Esophagus muscularis mucosa (tissue), 4 donors: ENCODE measurements at regions not wholly inside any gene's neighbourhood (a gene's known extent, or its start where the extent isn't known, plus 50 kb on each side); places are given as distances from the start of the nearest gene placed in this dataset.

Source experiments
- DNase-seq: peaks from one replicate; pipeline ENCODE4 v3.0.0-alpha.2; 2017; ENCODE audit errors: extremely low spot score
- H3K27ac ChIP-seq, 4 donors: fragments of 200-600 bp; sonication (generic); replicated peaks in 1 of 4; 1 replicate in 3 of 4; 2 replicates in 1 of 4; pipeline ENCODE4 v1.5.1; 2016 to 2019; ENCODE audit warnings: mild to moderate bottlenecking in 1 of 4
- H3K27me3 ChIP-seq, 4 donors: fragments of 200-600 bp; sonication (generic); one replicate each; pipeline versions ENCODE4 v1.5.1 to v1.6.0; 2016 to 2019
- H3K36me3 ChIP-seq, 4 donors: fragments of 200-600 bp; sonication (generic); one replicate each; pipeline ENCODE4 v1.5.1; 2016 to 2019
- H3K4me1 ChIP-seq, 4 donors: fragments of 200-600 bp; sonication (generic); one replicate each; pipeline ENCODE4 v1.5.1; 2016 to 2019
- H3K4me3 ChIP-seq, 4 donors: fragments of 200-600 bp; sonication (generic); 1 replicate in 2 of 4; 2 replicates in 2 of 4; pipeline ENCODE4 v1.5.1; 2016 to 2019; ENCODE audit warnings: mild to moderate bottlenecking in 4 of 4, moderate library complexity in 1 of 4
- H3K9me3 ChIP-seq, 4 donors: fragments of 200-600 bp; sonication (generic); 1 replicate in 3 of 4; 2 replicates in 1 of 4; pipeline ENCODE4 v1.5.1; 2016 to 2019
- EP300 ChIP-seq: sonication (generic); formaldehyde crosslinking; IDR thresholded peaks from one replicate; pipeline ENCODE4 v1.6.1; 2017; ENCODE audit warnings: antibody characterized with exemption
- POLR2A ChIP-seq: fragments of 450-650 bp; IDR thresholded peaks from one replicate; pipeline ENCODE4 v1.6.1; 2017; ENCODE audit warnings: antibody characterized with exemption, moderate library complexity, mild to moderate bottlenecking, low read depth
- POLR2AphosphoS5 ChIP-seq, 2 donors: sonication (generic); formaldehyde crosslinking; IDR thresholded peaks; one replicate each; pipeline ENCODE4 v1.6.1; 2017; ENCODE audit warnings: antibody characterized with exemption in 2 of 2
- WGBS: methylation state at CpG from one replicate; pipeline ENCODE4 v1.1.5; 2018; 5-methylcytosine and 5-hydroxymethylcytosine counted together
- intact Hi-C: fragments of 100-400 bp; cut with DNase I; formaldehyde crosslinking; loops from one replicate; pipeline ENCODE4 v1.15.1; 2023
- TF ChIP-seq, protein P1 (sequence below), 3 experiments: fragments of 200-600 bp in 2 of 3; fragments of 450-650 bp in 1 of 3; sonication (generic) in 2 of 3; IDR thresholded peaks; one replicate each; pipeline ENCODE4 v1.5.1; 2017 to 2019; ENCODE audit warnings: antibody characterized with exemption in 3 of 3, mild to moderate bottlenecking in 2 of 3, moderate library complexity in 1 of 3

DNA sequence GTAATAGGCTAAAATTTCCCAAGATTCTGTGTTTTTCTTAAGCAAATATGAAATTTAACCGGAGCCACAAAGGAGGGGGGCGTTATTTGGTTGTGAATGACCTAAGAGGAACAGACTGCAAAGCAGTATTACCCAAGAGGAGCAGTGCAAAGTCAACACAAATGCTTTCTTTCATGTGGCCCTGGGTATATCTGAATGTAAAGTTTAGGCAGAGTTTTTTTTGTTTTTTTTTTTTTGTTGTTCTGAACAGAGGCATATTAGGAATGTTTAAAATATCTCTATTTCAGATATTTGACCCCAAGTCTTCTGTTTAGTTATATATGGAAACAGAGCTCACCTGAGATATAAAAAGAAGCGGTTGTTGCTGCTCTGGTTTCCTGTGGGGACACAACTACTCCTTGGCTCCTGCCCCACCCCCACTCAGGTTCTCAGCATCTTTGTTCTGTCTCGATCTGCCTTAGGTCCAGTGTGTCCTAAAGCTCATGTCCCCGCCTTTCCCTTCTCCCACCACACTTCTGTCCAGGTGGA lies 220.7 kb downstream of the RFC3 start:
- H3K27ac ChIP-seq = no peak overlapping the region
- no peak overlapping the region for H3K4me3 ChIP-seq
- no peak for DNase-seq
- no peaks in the 10 kb centered on the region for H3K36me3 ChIP-seq
- H3K27me3 ChIP-seq = no peaks in the 10 kb centered on the region
- no peaks in the 10 kb centered on the region for H3K9me3 ChIP-seq
- H3K4me1 ChIP-seq = no peaks in the 10 kb centered on the region
- intact Hi-C loops = no loop called here
- TF ChIP-seq POLR2AphosphoS5 (IDR thresholded peaks at IDR 0.05) (no peak), EP300 (no peak), POLR2A (no peak)
- TF ChIP-seq, protein P1, sequence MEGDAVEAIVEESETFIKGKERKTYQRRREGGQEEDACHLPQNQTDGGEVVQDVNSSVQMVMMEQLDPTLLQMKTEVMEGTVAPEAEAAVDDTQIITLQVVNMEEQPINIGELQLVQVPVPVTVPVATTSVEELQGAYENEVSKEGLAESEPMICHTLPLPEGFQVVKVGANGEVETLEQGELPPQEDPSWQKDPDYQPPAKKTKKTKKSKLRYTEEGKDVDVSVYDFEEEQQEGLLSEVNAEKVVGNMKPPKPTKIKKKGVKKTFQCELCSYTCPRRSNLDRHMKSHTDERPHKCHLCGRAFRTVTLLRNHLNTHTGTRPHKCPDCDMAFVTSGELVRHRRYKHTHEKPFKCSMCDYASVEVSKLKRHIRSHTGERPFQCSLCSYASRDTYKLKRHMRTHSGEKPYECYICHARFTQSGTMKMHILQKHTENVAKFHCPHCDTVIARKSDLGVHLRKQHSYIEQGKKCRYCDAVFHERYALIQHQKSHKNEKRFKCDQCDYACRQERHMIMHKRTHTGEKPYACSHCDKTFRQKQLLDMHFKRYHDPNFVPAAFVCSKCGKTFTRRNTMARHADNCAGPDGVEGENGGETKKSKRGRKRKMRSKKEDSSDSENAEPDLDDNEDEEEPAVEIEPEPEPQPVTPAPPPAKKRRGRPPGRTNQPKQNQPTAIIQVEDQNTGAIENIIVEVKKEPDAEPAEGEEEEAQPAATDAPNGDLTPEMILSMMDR (IDR thresholded peaks at IDR 0.05) = no peak
- 90% methylated on average over 5 of the region's 5 CpGs for WGBS

DNA sequence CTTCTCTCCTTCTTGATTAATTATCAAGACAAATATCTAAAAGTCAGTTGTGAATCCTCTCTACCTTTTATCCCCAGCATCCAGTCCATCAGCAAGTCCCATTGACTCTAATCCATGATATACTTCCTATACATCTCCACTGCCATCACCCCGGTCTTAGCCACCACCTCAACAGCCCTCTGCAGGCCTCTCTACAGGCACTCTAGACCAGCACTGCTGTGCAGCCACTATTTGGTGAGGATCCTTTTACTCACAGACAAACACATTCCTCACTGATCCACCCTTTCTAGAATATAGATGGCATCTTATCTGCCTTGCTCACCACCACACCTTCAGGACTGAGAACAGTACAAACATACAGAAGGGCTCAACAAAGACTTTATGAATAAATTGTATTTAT lies 221.7 kb downstream of the RFC3 start:
- Histone ChIP-seq H3K27ac (no peak overlapping the region), H3K36me3 (no peaks in the 10 kb centered on the region), H3K4me1 (peaks cover 0 to 9% (median 8%) of the 10 kb centered on the region in 4 donors), H3K27me3 (no peaks in the 10 kb centered on the region), H3K9me3 (no peaks in the 10 kb centered on the region), H3K4me3 (no peak overlapping the region)
- no peak for DNase-seq
- intact Hi-C loops = no loop called here
- 96% methylated on average over 1 of the region's 1 CpG for WGBS
- no peak for TF ChIP-seq POLR2AphosphoS5 (IDR thresholded peaks at IDR 0.05)
- no peak for TF ChIP-seq POLR2A
- TF ChIP-seq EP300 = no peak
- TF ChIP-seq, protein P1 (IDR thresholded peaks at IDR 0.05) = no peak

DNA sequence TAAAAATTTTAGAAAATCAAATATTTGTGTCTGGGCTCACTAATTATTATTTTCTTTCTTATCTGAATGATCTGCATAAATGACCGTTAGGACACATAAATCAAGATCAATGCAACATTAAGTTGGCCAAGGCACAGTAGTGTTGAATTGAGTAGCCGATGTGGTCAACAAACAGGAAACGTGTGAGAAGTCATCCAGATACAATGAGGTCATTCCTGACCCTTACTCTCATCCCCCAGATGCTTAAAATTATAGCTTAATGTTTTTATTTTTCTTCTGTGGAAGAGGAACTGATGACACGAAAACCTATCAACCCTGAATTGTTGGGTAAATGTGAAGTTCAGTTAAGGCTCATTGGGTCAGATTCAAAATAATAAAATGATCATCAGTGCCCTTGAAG lies 222.9 kb downstream of the RFC3 start:
- no peaks in the 10 kb centered on the region for H3K9me3 ChIP-seq
- 77% methylated on average over 4 of the region's 4 CpGs for WGBS
- TF ChIP-seq, protein P1 (IDR thresholded peaks at IDR 0.05) = no peak
- TF ChIP-seq POLR2A = no peak
- TF ChIP-seq POLR2AphosphoS5 (IDR thresholded peaks at IDR 0.05) = no peak
- no peak for TF ChIP-seq EP300
- H3K4me1 ChIP-seq = peaks cover 0 to 20% (median 17%) of the 10 kb centered on the region in 4 donors
- H3K36me3 ChIP-seq = no peaks in the 10 kb centered on the region
- intact Hi-C loops = no loop called here
- DNase-seq = no peak
- H3K27me3 ChIP-seq = no peaks in the 10 kb centered on the region
- H3K27ac ChIP-seq = no peak overlapping the region
- no peak overlapping the region for H3K4me3 ChIP-seq

DNA sequence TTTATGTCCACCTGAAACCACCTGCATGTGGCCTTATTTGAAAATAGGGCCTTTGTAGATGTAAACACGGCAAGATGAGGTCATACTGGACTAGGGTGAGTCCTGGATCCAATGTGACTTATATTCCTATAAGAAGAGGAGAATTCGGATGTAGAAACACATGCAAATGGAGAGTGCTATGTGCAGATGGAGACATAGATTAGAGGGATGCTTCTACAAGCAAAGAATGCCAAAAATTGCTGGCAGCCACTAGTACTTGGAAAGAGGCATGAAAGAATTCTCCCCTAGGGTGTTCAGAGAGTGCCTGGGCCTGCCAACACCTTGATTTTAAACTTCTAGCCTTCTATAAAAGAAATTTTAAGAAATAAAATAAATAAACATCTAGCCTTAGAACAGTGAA lies 226.1 kb downstream of the RFC3 start:
- H3K36me3 ChIP-seq = no peaks in the 10 kb centered on the region
- H3K4me3 ChIP-seq = no peak overlapping the region
- intact Hi-C loops = no loop called here
- 78% methylated on average over 2 of the region's 2 CpGs for WGBS
- no peak overlapping the region for H3K27ac ChIP-seq
- TF ChIP-seq EP300 (no peak), POLR2AphosphoS5 (IDR thresholded peaks at IDR 0.05) (no peak), POLR2A (no peak)
- TF ChIP-seq, protein P1 (IDR thresholded peaks at IDR 0.05) = no peak
- H3K4me1 ChIP-seq = peaks cover 0 to 20% (median 17%) of the 10 kb centered on the region in 4 donors
- DNase-seq = no peak
- no peaks in the 10 kb centered on the region for H3K9me3 ChIP-seq
- H3K27me3 ChIP-seq = no peaks in the 10 kb centered on the region

DNA sequence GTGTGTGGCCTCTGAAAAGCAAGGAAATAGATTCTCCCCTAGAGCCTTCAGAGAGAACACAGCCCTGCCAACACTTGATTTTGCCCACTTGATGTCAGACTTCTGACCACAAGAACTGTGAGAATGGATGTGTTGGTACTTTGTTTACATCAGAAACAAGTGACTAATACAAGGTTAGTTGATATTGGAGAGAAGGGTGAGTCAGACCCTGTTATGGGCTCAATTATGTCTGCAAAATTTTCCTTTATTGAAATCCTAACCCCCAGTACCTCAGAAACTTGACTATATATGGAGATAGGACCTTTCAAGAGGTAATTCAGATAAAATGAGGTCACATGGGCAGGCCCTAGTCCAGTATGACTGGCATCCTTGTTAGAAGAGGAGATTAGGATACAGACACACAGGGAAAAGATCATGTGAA lies 226.7 kb downstream of the RFC3 start:
- peaks cover 0 to 20% (median 17%) of the 10 kb centered on the region in 4 donors for H3K4me1 ChIP-seq
- no peak for DNase-seq
- TF ChIP-seq POLR2A (no peak), POLR2AphosphoS5 (IDR thresholded peaks at IDR 0.05) (no peak), EP300 (no peak)
- TF ChIP-seq, protein P1 (IDR thresholded peaks at IDR 0.05) = no peak
- no peaks in the 10 kb centered on the region for H3K27me3 ChIP-seq
- no peaks in the 10 kb centered on the region for H3K36me3 ChIP-seq
- H3K4me3 ChIP-seq = no peak overlapping the region
- intact Hi-C loops = no loop called here
- H3K9me3 ChIP-seq = no peaks in the 10 kb centered on the region
- no peak overlapping the region for H3K27ac ChIP-seq
